ENCODE measurements at regions not wholly inside any gene's neighbourhood (a gene's known extent, or its start where the extent isn't known, plus 50 kb on each side); places are given as distances from the start of the nearest gene placed in this dataset.

- DNase-seq (ENCODE audit: low spot score): no peak
- H3K4me1 Mint-ChIP-seq (ENCODE audit: low read depth): no peaks in the 10 kb centered on the region
- H3K27ac Mint-ChIP-seq: no peak overlapping the region
- peaks cover 8% of the 10 kb centered on the region for H3K9me3 Mint-ChIP-seq
- H3K27me3 Mint-ChIP-seq (ENCODE audit: low read depth): no peaks in the 10 kb centered on the region
- H3K36me3 Mint-ChIP-seq (ENCODE audit: low read depth): no peaks in the 10 kb centered on the region
- no peak overlapping the region for H3K4me3 Mint-ChIP-seq (ENCODE audit: low read depth)
- intact Hi-C loops (cut with micrococcal nuclease): no loop called here
These were observed 1155.5 kb upstream of the PABPC4L start for GRCh38 chr4:135357091-135357490.

GRCh38 chr4:135354876-135355275 is 1153.3 kb upstream of the PABPC4L start:
- H3K4me1 Mint-ChIP-seq (ENCODE audit: low read depth): no peaks in the 10 kb centered on the region
- no peaks in the 10 kb centered on the region for H3K36me3 Mint-ChIP-seq (ENCODE audit: low read depth)
- H3K9me3 Mint-ChIP-seq: peaks cover 8% of the 10 kb centered on the region

GRCh38 chr4:135353008-135353407 is 1151.4 kb upstream of the PABPC4L start:
- Mint-ChIP-seq H3K4me1 (ENCODE audit: low read depth) (no peaks in the 10 kb centered on the region), H3K27ac (no peak overlapping the region), H3K4me3 (ENCODE audit: low read depth) (no peak overlapping the region), H3K9me3 (no peaks in the 10 kb centered on the region), H3K27me3 (ENCODE audit: low read depth) (no peaks in the 10 kb centered on the region), H3K36me3 (ENCODE audit: low read depth) (no peaks in the 10 kb centered on the region)
- no peak for DNase-seq (ENCODE audit: low spot score)
- intact Hi-C loops (cut with micrococcal nuclease): no loop called here

More at GRCh38 chr4:135354876-135355275, 1153.3 kb upstream of the PABPC4L start:
- H3K27me3 Mint-ChIP-seq (ENCODE audit: low read depth): no peaks in the 10 kb centered on the region
- H3K27ac Mint-ChIP-seq: no peak overlapping the region
- H3K4me3 Mint-ChIP-seq (ENCODE audit: low read depth): no peak overlapping the region
- DNase-seq (ENCODE audit: low spot score): no peak
- intact Hi-C loops (cut with micrococcal nuclease): no loop called here

GRCh38 chr4:135344492-135344891 is 1142.9 kb upstream of the PABPC4L start:
- Mint-ChIP-seq H3K36me3 (ENCODE audit: low read depth) (no peaks in the 10 kb centered on the region), H3K9me3 (no peaks in the 10 kb centered on the region), H3K4me3 (ENCODE audit: low read depth) (no peak overlapping the region), H3K4me1 (ENCODE audit: low read depth) (no peaks in the 10 kb centered on the region), H3K27ac (no peak overlapping the region), H3K27me3 (ENCODE audit: low read depth) (no peaks in the 10 kb centered on the region)
- intact Hi-C loops (cut with micrococcal nuclease): no loop called here
- no peak for DNase-seq (ENCODE audit: low spot score)

GRCh38 chr4:135338181-135338580 is 1136.6 kb upstream of the PABPC4L start:
- Mint-ChIP-seq H3K4me1 (ENCODE audit: low read depth) (no peaks in the 10 kb centered on the region), H3K9me3 (no peaks in the 10 kb centered on the region), H3K27me3 (ENCODE audit: low read depth) (no peaks in the 10 kb centered on the region), H3K36me3 (ENCODE audit: low read depth) (no peaks in the 10 kb centered on the region), H3K4me3 (ENCODE audit: low read depth) (no peak overlapping the region), H3K27ac (no peak overlapping the region)
- no peak for DNase-seq (ENCODE audit: low spot score)
- intact Hi-C loops (cut with micrococcal nuclease): no loop called here

GRCh38 chr4:135325264-135325663 is 1123.7 kb upstream of the PABPC4L start:
- Mint-ChIP-seq H3K36me3 (ENCODE audit: low read depth) (no peaks in the 10 kb centered on the region), H3K4me1 (ENCODE audit: low read depth) (no peaks in the 10 kb centered on the region), H3K27ac (no peak overlapping the region), H3K4me3 (ENCODE audit: low read depth) (no peak overlapping the region), H3K27me3 (ENCODE audit: low read depth) (no peaks in the 10 kb centered on the region), H3K9me3 (peaks cover 8% of the 10 kb centered on the region)
- DNase-seq (ENCODE audit: low spot score): no peak
- intact Hi-C loops (cut with micrococcal nuclease): no loop called here

GRCh38 chr4:135319685-135320084 is 1118.1 kb upstream of the PABPC4L start:
- Mint-ChIP-seq H3K27ac (no peak overlapping the region), H3K9me3 (peaks cover 38% of the 10 kb centered on the region), H3K4me1 (ENCODE audit: low read depth) (no peaks in the 10 kb centered on the region), H3K36me3 (ENCODE audit: low read depth) (no peaks in the 10 kb centered on the region), H3K27me3 (ENCODE audit: low read depth) (no peaks in the 10 kb centered on the region), H3K4me3 (ENCODE audit: low read depth) (no peak overlapping the region)
- intact Hi-C loops (cut with micrococcal nuclease): no loop called here
- no peak for DNase-seq (ENCODE audit: low spot score)

- no peaks in the 10 kb centered on the region for H3K4me1 Mint-ChIP-seq (ENCODE audit: low read depth)
- no peak overlapping the region for H3K27ac Mint-ChIP-seq
- peaks cover 44% of the 10 kb centered on the region for H3K9me3 Mint-ChIP-seq
- no peaks in the 10 kb centered on the region for H3K36me3 Mint-ChIP-seq (ENCODE audit: low read depth)
- no peak overlapping the region for H3K4me3 Mint-ChIP-seq (ENCODE audit: low read depth)
- no peaks in the 10 kb centered on the region for H3K27me3 Mint-ChIP-seq (ENCODE audit: low read depth)
- intact Hi-C loops (cut with micrococcal nuclease): no loop called here
- DNase-seq (ENCODE audit: low spot score): no peak
These were observed 1114.7 kb upstream of the PABPC4L start for GRCh38 chr4:135316266-135316779.

- Mint-ChIP-seq H3K27ac (no peak overlapping the region), H3K36me3 (ENCODE audit: low read depth) (no peaks in the 10 kb centered on the region), H3K27me3 (ENCODE audit: low read depth) (no peaks in the 10 kb centered on the region), H3K4me3 (ENCODE audit: low read depth) (no peak overlapping the region), H3K4me1 (ENCODE audit: low read depth) (no peaks in the 10 kb centered on the region), H3K9me3 (peaks cover 5% of the 10 kb centered on the region)
- no peak for DNase-seq (ENCODE audit: low spot score)
- intact Hi-C loops (cut with micrococcal nuclease): no loop called here
These were observed 1088.5 kb upstream of the PABPC4L start for GRCh38 chr4:135290136-135290535.

- H3K4me1 Mint-ChIP-seq (ENCODE audit: low read depth): no peaks in the 10 kb centered on the region
These were observed 1082.3 kb upstream of the PABPC4L start for GRCh38 chr4:135283934-135284333.

GRCh38 chr4:135282676-135283075 is 1081.1 kb upstream of the PABPC4L start:
- no peak for DNase-seq (ENCODE audit: low spot score)
- no peak overlapping the region for H3K4me3 Mint-ChIP-seq (ENCODE audit: low read depth)
- H3K27ac Mint-ChIP-seq: no peak overlapping the region
- H3K9me3 Mint-ChIP-seq: no peaks in the 10 kb centered on the region
- H3K36me3 Mint-ChIP-seq (ENCODE audit: low read depth): no peaks in the 10 kb centered on the region
- intact Hi-C loops (cut with micrococcal nuclease): no loop called here
- no peaks in the 10 kb centered on the region for H3K4me1 Mint-ChIP-seq (ENCODE audit: low read depth)
- H3K27me3 Mint-ChIP-seq (ENCODE audit: low read depth): no peaks in the 10 kb centered on the region

More at GRCh38 chr4:135283934-135284333, 1082.3 kb upstream of the PABPC4L start:
- Mint-ChIP-seq H3K9me3 (no peaks in the 10 kb centered on the region), H3K36me3 (ENCODE audit: low read depth) (no peaks in the 10 kb centered on the region), H3K27me3 (ENCODE audit: low read depth) (no peaks in the 10 kb centered on the region), H3K27ac (no peak overlapping the region), H3K4me3 (ENCODE audit: low read depth) (no peak overlapping the region)
- intact Hi-C loops (cut with micrococcal nuclease): no loop called here
- DNase-seq (ENCODE audit: low spot score): no peak

GRCh38 chr4:135281230-135281629 is 1079.6 kb upstream of the PABPC4L start:
- no peak overlapping the region for H3K4me3 Mint-ChIP-seq (ENCODE audit: low read depth)
- no peaks in the 10 kb centered on the region for H3K4me1 Mint-ChIP-seq (ENCODE audit: low read depth)
- no peaks in the 10 kb centered on the region for H3K27me3 Mint-ChIP-seq (ENCODE audit: low read depth)
- intact Hi-C loops (cut with micrococcal nuclease): no loop called here
- H3K27ac Mint-ChIP-seq: no peak overlapping the region
- H3K9me3 Mint-ChIP-seq: no peaks in the 10 kb centered on the region
- H3K36me3 Mint-ChIP-seq (ENCODE audit: low read depth): no peaks in the 10 kb centered on the region
- DNase-seq (ENCODE audit: low spot score): no peak

- intact Hi-C loops (cut with micrococcal nuclease): no loop called here
- Mint-ChIP-seq H3K27ac (no peak overlapping the region), H3K9me3 (no peaks in the 10 kb centered on the region), H3K27me3 (ENCODE audit: low read depth) (no peaks in the 10 kb centered on the region), H3K4me3 (ENCODE audit: low read depth) (no peak overlapping the region), H3K4me1 (ENCODE audit: low read depth) (no peaks in the 10 kb centered on the region), H3K36me3 (ENCODE audit: low read depth) (no peaks in the 10 kb centered on the region)
- DNase-seq (ENCODE audit: low spot score): no peak
These were observed 1076.4 kb upstream of the PABPC4L start for GRCh38 chr4:135277980-135278315.
